GM18909 (cell line): ENCODE measurements at regions not wholly inside any gene's neighbourhood (a gene's known extent, or its start where the extent isn't known, plus 50 kb on each side); places are given as distances from the start of the nearest gene placed in this dataset.

Experiments used
- ATAC-seq: cut with Tn5 transposase; IDR thresholded peaks from one replicate; pipeline ENCODE4 v1.9.1; 2021; ENCODE audit warnings: mild to moderate bottlenecking; ENCODE audit not compliant: unreplicated experiment, poor library complexity

DNA sequence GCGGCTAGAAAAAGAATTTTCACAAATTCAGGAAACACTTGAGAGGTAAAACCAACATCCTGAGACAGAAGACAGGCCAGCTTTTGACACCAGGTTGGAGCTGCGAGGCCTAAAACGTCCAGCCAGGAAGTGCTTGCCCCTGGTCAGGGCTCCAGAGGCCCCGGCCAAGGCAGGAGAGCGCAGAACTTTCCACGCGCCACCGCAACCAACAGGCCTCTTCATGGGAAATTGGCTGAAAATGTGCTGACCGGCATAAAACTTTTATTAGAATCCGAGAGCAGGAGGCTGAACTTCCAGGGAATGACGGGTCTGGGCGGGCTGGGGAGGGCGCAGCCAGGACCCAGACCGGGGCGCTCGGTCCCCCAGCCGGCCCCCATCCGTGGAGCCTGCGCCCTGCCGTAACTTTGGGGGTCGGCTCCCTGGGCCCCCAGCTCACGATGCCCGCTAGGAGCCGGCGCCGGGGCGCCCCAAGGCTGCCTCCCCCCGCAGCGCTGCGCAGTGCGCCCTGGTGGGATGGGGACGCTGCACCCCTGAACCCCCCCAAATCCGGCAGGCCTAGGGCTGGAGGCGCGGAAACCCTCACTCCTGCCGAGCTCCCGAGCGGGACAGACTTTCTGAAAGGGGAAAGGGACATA lies 414.0 kb upstream of the MKI67 start:
- no peak for ATAC-seq

DNA sequence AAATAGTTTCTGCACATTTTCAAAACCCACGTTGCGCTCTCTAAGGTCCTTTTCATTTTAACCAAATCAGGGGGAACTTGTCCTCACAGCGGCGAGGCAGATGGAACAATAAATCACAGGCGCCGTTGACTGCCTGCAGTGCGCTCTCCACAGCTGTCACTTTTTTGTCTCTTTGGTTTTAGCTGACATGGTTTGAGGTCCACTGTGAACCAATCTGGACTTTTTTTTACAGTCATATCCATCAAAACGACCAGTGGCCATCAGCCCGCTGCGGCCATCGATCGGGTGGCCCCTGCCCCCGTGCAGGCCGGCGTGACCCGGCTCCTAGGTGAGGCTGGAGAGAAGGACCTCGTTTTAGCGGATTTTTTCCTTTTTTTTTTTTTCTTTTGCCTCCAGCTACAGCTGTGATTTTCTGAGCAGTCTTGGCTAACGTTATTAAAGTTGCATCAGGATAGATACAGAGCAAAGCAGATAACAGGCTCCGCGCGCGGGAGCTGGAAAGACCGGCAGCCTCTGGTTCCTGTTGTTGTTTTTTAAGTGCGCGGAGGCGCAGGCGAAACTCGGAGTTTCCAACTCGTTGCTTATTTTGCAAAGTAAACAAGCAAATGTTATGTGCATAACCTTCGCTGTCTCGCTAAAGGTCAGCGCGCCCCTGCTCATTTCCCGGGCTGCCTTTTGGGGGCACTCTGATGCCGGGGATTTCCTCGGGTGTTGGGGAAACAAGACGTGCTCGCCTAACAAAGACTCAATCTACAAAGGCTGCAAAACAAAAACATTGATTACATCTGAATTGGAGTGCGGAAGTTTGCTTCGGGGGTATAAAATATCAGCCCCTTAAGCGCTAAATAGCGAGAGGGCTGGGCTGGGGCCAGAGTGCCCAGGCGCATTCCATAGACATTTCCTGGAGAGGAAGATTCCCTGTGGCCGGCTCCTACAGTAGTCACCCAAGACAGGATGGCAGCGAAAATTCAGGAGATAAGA lies 414.8 kb upstream of the MKI67 start:
- no peak for ATAC-seq

- no peak for ATAC-seq
Measured at GRCh38 chr10:128541926-128542475, 415.8 kb upstream of the MKI67 start.

DNA sequence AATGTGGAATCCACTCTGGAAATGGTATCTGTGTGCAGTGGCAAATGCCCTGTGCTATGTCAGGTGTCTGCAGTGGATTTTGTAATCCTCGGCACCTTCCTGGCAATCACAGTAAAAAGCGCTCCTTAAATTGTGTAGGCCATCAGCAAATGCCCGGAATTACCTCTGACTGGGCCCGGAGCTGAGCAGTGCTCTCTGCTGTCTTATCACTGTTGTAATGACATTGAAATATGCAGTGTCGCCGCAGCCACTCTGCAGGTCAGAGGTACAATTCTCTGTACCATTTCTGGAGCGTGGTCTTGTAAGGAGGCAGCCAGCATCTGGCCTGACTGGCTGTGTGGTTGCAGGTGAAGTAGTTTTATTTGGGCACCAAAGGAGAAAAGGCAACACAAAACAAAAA lies 416.4 kb upstream of the MKI67 start:
- ATAC-seq: no peak

- no peak for ATAC-seq
Measured at GRCh38 chr10:128543151-128543550, 416.9 kb upstream of the MKI67 start.

DNA sequence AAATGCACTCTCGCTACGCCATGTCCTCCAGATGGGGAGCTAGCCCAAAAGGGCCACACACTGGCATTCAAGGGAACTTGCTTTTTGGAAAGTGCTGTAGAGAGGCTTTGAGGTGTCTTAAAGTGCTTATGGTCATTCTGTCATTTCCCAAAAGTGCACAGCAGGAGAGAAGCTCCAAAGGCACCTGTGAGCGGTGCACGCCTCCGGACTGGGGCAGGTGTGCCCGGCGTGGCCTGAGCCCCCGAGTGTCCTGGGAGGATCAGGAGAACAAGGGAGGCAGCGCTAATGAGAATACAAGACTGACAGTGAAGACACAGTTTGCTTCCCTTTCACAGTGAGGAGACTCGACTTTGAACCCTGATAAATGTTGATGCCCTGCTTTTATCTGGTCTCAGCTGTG lies 419.0 kb upstream of the MKI67 start:
- no peak for ATAC-seq

GRCh38 chr10:128546651-128547165 lies 420.5 kb upstream of the MKI67 start:
- no peak for ATAC-seq

GRCh38 chr10:128549101-128549608 lies 422.9 kb upstream of the MKI67 start:
- no peak for ATAC-seq

DNA sequence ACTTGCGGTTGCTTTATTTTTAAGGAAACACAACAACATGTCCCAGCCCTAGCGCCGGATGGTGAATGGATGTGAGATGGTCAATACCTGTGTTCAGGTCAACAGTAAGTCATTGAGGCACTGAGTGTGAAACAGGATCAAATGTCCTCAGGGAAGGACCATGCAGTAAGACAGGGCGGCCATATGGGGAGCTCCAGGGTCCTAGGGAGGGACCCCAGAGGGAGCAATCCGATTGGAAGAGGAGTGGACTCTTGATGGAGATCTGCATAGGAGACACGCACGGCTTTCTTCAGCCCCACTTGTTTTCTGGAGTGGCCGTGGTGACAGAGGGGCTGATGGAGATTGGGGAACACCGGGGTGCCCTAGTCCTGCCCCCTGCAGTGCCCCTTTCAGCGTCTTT lies 423.8 kb upstream of the MKI67 start:
- ATAC-seq: no peak

DNA sequence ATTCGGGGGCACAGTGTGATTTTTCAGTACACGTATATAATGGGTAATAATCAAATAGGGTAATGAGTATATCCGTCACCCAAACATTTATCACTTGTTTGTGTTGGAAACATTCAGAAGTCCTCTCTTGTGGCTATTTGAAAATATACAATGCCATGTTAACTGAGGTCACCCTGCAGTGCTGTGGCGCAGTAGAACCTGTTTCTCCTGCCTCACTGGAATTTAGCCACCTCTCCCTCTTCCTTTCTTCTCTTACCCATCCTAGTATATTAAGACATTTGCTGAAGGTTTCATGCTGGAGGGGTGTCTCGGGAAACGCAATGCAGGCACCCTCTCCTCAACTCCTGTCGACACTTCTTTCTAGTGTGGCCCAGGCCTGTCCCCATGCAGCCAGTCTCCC lies 425.3 kb upstream of the MKI67 start:
- ATAC-seq: no peak

DNA sequence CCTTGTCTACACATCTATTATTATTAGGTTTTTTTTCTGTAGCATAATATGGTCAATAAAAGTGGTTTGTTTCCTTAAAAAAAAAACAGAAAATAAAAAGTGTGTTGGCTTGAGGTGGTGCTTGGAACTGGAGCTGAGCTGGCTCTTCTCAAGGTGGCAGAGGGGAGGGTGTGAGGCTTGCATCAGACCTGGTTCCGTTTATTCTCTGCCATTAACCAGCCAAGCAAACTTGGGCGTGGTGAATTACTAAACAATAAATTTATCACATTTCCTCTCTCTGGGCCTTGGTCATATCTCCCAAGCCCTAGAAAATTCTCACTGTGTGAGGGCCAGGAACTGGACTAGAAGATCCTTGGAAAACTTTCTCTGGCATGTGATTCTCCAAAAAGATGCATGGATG lies 427.5 kb upstream of the MKI67 start:
- ATAC-seq: no peak

DNA sequence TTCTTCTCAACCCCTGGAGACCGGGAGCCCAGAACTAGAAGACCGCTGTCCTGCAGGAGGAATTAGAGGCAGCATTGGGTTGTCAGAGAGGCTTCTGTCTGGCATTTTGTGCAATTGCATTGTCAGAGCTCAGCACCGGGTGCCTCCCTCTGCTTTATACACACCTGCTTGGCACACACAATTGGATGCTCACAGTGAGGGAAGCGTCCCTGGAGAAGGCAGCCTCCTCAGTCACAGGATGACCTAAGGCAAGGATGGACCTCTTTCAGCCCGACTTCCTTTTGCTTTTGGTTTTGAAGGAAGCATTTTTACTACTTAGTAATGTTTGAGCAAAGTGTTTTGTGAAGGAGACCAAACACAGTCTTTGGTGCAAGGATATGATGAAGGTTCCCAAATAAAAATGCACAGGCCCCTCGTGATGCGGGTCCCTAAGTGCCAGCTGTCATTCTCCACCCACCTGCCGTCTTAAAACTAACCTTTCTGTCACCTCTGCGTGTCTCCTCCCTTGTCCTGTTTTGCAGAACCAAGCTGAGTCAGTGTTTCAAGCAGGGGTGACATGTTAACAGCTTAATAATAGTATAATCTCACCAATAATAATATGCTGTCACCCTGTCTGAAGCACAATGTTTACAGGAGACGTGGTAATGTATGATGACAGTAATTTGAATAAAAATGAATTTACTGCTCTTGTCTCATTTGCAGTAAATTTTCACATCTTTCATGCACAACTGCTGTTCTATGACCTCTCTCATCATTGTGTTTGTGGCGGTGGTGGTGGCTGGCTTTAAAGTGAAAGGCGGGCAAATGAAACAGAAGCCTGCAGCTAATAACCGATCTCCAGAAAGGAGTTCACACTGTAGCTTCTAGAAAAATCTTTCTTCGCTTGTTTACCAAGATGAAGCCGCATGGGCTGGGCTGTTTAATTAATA lies 430.2 kb upstream of the MKI67 start:
- ATAC-seq: no peak

GRCh38 chr10:128557149-128557710 lies 431.0 kb upstream of the MKI67 start:
- no peak for ATAC-seq

GRCh38 chr10:128560406-128560805 lies 434.2 kb upstream of the MKI67 start:
- no peak for ATAC-seq

- ATAC-seq: no peak
Measured at GRCh38 chr10:128560993-128561392, 434.8 kb upstream of the MKI67 start.

GRCh38 chr10:128563387-128563786 lies 437.2 kb upstream of the MKI67 start:
- ATAC-seq: no peak

- ATAC-seq: no peak
Measured at GRCh38 chr10:128563904-128564303, 437.7 kb upstream of the MKI67 start.

GRCh38 chr10:128566361-128566968 lies 440.2 kb upstream of the MKI67 start:
- ATAC-seq: no peak

GRCh38 chr10:128567551-128567950 lies 441.3 kb upstream of the MKI67 start:
- ATAC-seq: no peak
